SK-N-SH (cell line): ENCODE measurements at regions not wholly inside any gene's neighbourhood (a gene's known extent, or its start where the extent isn't known, plus 50 kb on each side); places are given as distances from the start of the nearest gene placed in this dataset.

ENCODE experiments used
- CTCF ChIA-PET: fragments of 300-600, 350-600 bp; formaldehyde crosslinking; extraction: SDS; loops from one replicate; lab custom pipeline; 2021; lab: Yijun Ruan, JAX
- POLR2A ChIA-PET: fragments of 350-600 bp; sonication (Branson Sonifier 250); formaldehyde crosslinking; extraction: SDS; loops from one replicate; lab custom pipeline; 2020; ENCODE audit warnings: antibody characterized with exemption, inconsistent platforms; lab: Yijun Ruan, JAX
- DNase-seq: peaks from one replicate; pipeline ENCODE4 v3.0.0; 2012
- H2AFZ ChIP-seq: fragments of 200-600 bp; sonication (generic); 2 replicates; pipeline ENCODE4 v1.8.1; 2016; ENCODE audit warnings: antibody characterized with exemption, mild to moderate bottlenecking, low read depth
- H3F3A ChIP-seq: fragments of 200-600 bp; sonication (generic); replicated peaks from 2 replicates; pipeline ENCODE3; 2016; ENCODE audit warnings: antibody characterized with exemption, mild to moderate bottlenecking; ENCODE audit not compliant: insufficient read depth
- H3K27ac ChIP-seq, 2 experiments: fragments of 200-500 bp in 1 of 2; fragments of 200-600 bp in 1 of 2; sonication (Bioruptor generic) in 1 of 2; sonication (generic), shearing (Covaris generic) in 1 of 2; 2 replicates each; pipeline versions ENCODE4 v1.5.1 to v1.6.1; 2014 to 2016; ENCODE audit warnings: low read depth in 2 of 2, inconsistent platforms in 1 of 2, low read length in 1 of 2, mild to moderate bottlenecking in 1 of 2, mixed read lengths in 1 of 2
- H3K27me3 ChIP-seq: fragments of 200-600 bp; sonication (generic), shearing (Covaris generic); 2 replicates; pipeline ENCODE4 v1.6.1; 2016; ENCODE audit warnings: mixed run types; ENCODE audit not compliant: insufficient read depth
- H3K36me3 ChIP-seq, 2 experiments: fragments of 200-500 bp in 1 of 2; fragments of 200-600 bp in 1 of 2; sonication (Bioruptor generic) in 1 of 2; sonication (generic) in 1 of 2; replicated peaks in 1 of 2; 2 replicates each; pipeline versions ENCODE3 to v1.5.1; 2014 to 2016; ENCODE audit warnings: low read length in 1 of 2, mild to moderate bottlenecking in 1 of 2; ENCODE audit not compliant: insufficient read depth in 2 of 2, control insufficient read depth in 1 of 2
- H3K4me1 ChIP-seq, 2 experiments: fragments of 200-500 bp in 1 of 2; fragments of 200-600 bp in 1 of 2; sonication (Bioruptor generic) in 1 of 2; sonication (generic), shearing (Covaris generic) in 1 of 2; 2 replicates each; pipeline versions ENCODE4 v1.5.1 to v1.6.1; 2014 to 2016; ENCODE audit warnings: low read depth in 1 of 2, low read length in 1 of 2, mixed run types in 1 of 2; ENCODE audit not compliant: insufficient read depth in 2 of 2, control insufficient read depth in 1 of 2
- H3K4me2 ChIP-seq: fragments of 200-600 bp; sonication (generic), shearing (Covaris generic); 2 replicates; pipeline ENCODE4 v1.6.1; 2017; ENCODE audit warnings: mixed run types
- H3K4me3 ChIP-seq, 2 experiments: fragments of 200-500 bp in 1 of 2; fragments of 200-600 bp in 1 of 2; sonication (Bioruptor generic) in 1 of 2; sonication (generic), shearing (Covaris generic) in 1 of 2; 2 replicates each; pipeline versions ENCODE4 v1.5.1 to v1.8.1; 2014 to 2016; ENCODE audit warnings: low read depth in 2 of 2, inconsistent platforms in 1 of 2, low read length in 1 of 2, mild to moderate bottlenecking in 1 of 2, mixed read lengths in 1 of 2, moderate library complexity in 1 of 2
- H3K79me2 ChIP-seq: fragments of 200-600 bp; sonication (generic); 2 replicates; pipeline ENCODE4 v1.8.1; 2017; ENCODE audit warnings: mild to moderate bottlenecking; ENCODE audit not compliant: insufficient read depth
- H3K9ac ChIP-seq: fragments of 200-600 bp; sonication (generic); 2 replicates; pipeline ENCODE4 v1.6.1; 2017; ENCODE audit warnings: mixed run types
- H3K9me2 ChIP-seq: fragments of 200-600 bp; sonication (generic); 2 replicates; pipeline ENCODE4 v1.6.1; 2017; ENCODE audit warnings: mixed run types
- H3K9me3 ChIP-seq: fragments of 200-600 bp; sonication (generic); 2 replicates; pipeline ENCODE4 v1.6.1; 2017; ENCODE audit warnings: mixed run types, mild to moderate bottlenecking, moderate library complexity
- H4K20me1 ChIP-seq: fragments of 200-600 bp; sonication (generic); 2 replicates; pipeline ENCODE4 v1.6.1; 2017; ENCODE audit warnings: mild to moderate bottlenecking, mixed run types; ENCODE audit not compliant: insufficient read depth
- CHD2 ChIP-seq: fragments of 150-350 bp; IDR thresholded peaks from 2 replicates; pipeline ENCODE4 v1.6.1; 2018; ENCODE audit warnings: low read length; ENCODE audit not compliant: partially characterized antibody
- ELF1 ChIP-seq: IDR thresholded peaks from 2 replicates; pipeline ENCODE4 v1.4.0; 2012
- EZH2phosphoT487 ChIP-seq: fragments of 200-600 bp; sonication (generic); IDR thresholded peaks from 2 replicates; pipeline ENCODE4 v1.6.1; 2017; ENCODE audit warnings: low read depth, mixed run types, mild to moderate bottlenecking, antibody characterized with exemption, moderate library complexity, borderline replicate concordance
- FOSL2 ChIP-seq: IDR thresholded peaks from 2 replicates; pipeline ENCODE4 v1.4.0; 2012; ENCODE audit warnings: low read depth, mild to moderate bottlenecking, moderate library complexity, borderline replicate concordance
- MXI1 ChIP-seq: IDR thresholded peaks from 2 replicates; pipeline ENCODE4 v1.6.1; 2012; ENCODE audit warnings: mild to moderate bottlenecking, low read depth, low read length, improper control_type of control experiment
- NFIC ChIP-seq: IDR thresholded peaks from 2 replicates; pipeline ENCODE4 v1.4.0; 2012; ENCODE audit warnings: borderline replicate concordance
- RAD21 ChIP-seq: IDR thresholded peaks from 2 replicates; pipeline ENCODE4 v1.6.1; 2012; ENCODE audit warnings: mild to moderate bottlenecking, low read length
- RFX5 ChIP-seq: IDR thresholded peaks from 2 replicates; pipeline ENCODE4 v1.6.1; 2012; ENCODE audit warnings: mild to moderate bottlenecking, improper control_type of control experiment, low read length
- TCF12 ChIP-seq: IDR thresholded peaks from 2 replicates; pipeline ENCODE4 v1.4.0; 2012
- YY1 ChIP-seq: IDR thresholded peaks from 2 replicates; pipeline ENCODE4 v1.4.0; 2012; ENCODE audit warnings: low read depth, mild to moderate bottlenecking
- WGBS: methylation state at CpG from one replicate; pipeline ENCODE4 v1.1.6; 2017; ENCODE audit warnings: low lambda C conversion rate; 5-methylcytosine and 5-hydroxymethylcytosine counted together
- TF ChIP-seq, protein P1 (sequence below): IDR thresholded peaks from 2 replicates; pipeline ENCODE4 v1.6.1; 2012; ENCODE audit warnings: mild to moderate bottlenecking, low read depth, low read length, moderate library complexity
- TF ChIP-seq, protein P2 (sequence below): fragments of 200-600 bp; sonication (generic); IDR thresholded peaks from 2 replicates; pipeline ENCODE4 v1.6.1; 2017; ENCODE audit warnings: antibody characterized with exemption, mild to moderate bottlenecking, moderate library complexity

DNA sequence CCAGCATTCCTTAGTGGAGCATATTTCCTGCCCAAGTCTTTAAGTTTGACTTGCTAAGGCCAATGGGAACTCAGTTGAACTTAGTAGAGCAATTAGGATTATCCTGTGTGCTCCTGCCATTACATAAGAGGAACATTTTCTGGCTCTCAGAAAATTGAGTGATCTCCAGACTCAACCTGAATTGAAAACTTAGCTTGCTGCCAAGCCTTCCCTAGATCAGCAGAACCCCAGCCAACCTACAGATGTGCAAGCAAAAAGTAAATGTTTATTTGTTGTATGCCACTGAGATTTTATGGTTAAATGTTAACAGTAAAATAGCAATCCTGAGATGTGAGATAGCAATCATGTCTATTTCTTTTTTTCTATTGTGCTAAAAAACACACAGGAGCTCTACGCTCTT, 350.9 kb downstream of the OLFM4 start:
- no peak overlapping the region for H3K27ac ChIP-seq
- no peak overlapping the region for H2AFZ ChIP-seq
- H3K9me3 ChIP-seq = no peaks in the 10 kb centered on the region; the same call in 1 of the 2 replicates
- no peaks in the 10 kb centered on the region for H3K79me2 ChIP-seq
- POLR2A ChIA-PET = no interaction called here
- CTCF ChIA-PET = interaction anchor here (1.0 to 1.6 kb wide), 2 partner anchors 9 kb away, joined by 4 read pairs; no protein-coding TSS in a partner anchor
- no peaks in the 10 kb centered on the region for H3K4me1 ChIP-seq
- no peak overlapping the region for H3K9ac ChIP-seq
- H3K9me2 ChIP-seq = no peaks in the 10 kb centered on the region
- no peaks in the 10 kb centered on the region for H3K36me3 ChIP-seq
- WGBS = 36% methylated on average over 1 of the region's 1 CpG
- no peak overlapping the region for H3K4me3 ChIP-seq
- H3F3A ChIP-seq = no peaks in the 10 kb centered on the region
- DNase-seq = no peak
- no peak overlapping the region for H3K4me2 ChIP-seq
- H3K27me3 ChIP-seq = no peaks in the 10 kb centered on the region
- no peaks in the 10 kb centered on the region for H4K20me1 ChIP-seq
- no peak for TF ChIP-seq FOSL2
- TF ChIP-seq EZH2phosphoT487 = no peak
- TF ChIP-seq RAD21 = no peak
- TF ChIP-seq TCF12 = no peak
- TF ChIP-seq, protein P1, sequence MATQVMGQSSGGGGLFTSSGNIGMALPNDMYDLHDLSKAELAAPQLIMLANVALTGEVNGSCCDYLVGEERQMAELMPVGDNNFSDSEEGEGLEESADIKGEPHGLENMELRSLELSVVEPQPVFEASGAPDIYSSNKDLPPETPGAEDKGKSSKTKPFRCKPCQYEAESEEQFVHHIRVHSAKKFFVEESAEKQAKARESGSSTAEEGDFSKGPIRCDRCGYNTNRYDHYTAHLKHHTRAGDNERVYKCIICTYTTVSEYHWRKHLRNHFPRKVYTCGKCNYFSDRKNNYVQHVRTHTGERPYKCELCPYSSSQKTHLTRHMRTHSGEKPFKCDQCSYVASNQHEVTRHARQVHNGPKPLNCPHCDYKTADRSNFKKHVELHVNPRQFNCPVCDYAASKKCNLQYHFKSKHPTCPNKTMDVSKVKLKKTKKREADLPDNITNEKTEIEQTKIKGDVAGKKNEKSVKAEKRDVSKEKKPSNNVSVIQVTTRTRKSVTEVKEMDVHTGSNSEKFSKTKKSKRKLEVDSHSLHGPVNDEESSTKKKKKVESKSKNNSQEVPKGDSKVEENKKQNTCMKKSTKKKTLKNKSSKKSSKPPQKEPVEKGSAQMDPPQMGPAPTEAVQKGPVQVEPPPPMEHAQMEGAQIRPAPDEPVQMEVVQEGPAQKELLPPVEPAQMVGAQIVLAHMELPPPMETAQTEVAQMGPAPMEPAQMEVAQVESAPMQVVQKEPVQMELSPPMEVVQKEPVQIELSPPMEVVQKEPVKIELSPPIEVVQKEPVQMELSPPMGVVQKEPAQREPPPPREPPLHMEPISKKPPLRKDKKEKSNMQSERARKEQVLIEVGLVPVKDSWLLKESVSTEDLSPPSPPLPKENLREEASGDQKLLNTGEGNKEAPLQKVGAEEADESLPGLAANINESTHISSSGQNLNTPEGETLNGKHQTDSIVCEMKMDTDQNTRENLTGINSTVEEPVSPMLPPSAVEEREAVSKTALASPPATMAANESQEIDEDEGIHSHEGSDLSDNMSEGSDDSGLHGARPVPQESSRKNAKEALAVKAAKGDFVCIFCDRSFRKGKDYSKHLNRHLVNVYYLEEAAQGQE = no peak
- TF ChIP-seq ELF1 = no peak

DNA sequence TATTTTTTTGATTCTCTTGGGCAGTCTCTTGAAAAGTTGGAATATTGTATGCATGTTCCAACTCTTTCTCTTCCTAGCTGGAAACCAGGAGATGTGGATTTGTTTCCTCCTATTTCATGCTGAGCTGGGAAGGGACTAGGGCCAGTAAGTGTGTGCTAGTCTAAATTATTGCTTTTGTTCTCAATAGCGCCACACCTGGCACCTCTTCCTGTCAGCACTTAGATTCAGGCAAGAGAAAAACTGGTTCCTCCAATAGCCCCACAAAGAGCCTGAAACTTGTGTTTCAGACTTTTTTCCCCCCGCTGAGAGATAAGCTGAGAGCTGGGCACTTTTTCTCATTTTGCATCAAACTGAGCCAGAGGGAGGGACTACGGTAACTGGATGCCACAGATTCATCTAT, 353.4 kb downstream of the OLFM4 start:
- no peak for DNase-seq
- CTCF ChIA-PET = interaction anchor here (1.3 kb wide), 2 partner anchors 16 to 400 kb away, joined by 3 read pairs; no protein-coding TSS in a partner anchor
- no peak overlapping the region for H2AFZ ChIP-seq
- H3K9ac ChIP-seq = no peak overlapping the region
- no peaks in the 10 kb centered on the region; the same call in 1 of the 2 replicates for H3K9me3 ChIP-seq
- WGBS = 34% methylated on average over 3 of the region's 3 CpGs
- no peaks in the 10 kb centered on the region for H3K9me2 ChIP-seq
- H3K79me2 ChIP-seq = no peaks in the 10 kb centered on the region
- no peaks in the 10 kb centered on the region for H3K27me3 ChIP-seq
- no peak overlapping the region for H3K27ac ChIP-seq
- H3K36me3 ChIP-seq = no peaks in the 10 kb centered on the region
- H3K4me3 ChIP-seq = no peak overlapping the region
- no peak overlapping the region for H3K4me2 ChIP-seq
- POLR2A ChIA-PET = no interaction called here
- H3K4me1 ChIP-seq = no peaks in the 10 kb centered on the region
- H4K20me1 ChIP-seq = no peaks in the 10 kb centered on the region
- TF ChIP-seq RFX5 = no peak
- TF ChIP-seq, protein P2, sequence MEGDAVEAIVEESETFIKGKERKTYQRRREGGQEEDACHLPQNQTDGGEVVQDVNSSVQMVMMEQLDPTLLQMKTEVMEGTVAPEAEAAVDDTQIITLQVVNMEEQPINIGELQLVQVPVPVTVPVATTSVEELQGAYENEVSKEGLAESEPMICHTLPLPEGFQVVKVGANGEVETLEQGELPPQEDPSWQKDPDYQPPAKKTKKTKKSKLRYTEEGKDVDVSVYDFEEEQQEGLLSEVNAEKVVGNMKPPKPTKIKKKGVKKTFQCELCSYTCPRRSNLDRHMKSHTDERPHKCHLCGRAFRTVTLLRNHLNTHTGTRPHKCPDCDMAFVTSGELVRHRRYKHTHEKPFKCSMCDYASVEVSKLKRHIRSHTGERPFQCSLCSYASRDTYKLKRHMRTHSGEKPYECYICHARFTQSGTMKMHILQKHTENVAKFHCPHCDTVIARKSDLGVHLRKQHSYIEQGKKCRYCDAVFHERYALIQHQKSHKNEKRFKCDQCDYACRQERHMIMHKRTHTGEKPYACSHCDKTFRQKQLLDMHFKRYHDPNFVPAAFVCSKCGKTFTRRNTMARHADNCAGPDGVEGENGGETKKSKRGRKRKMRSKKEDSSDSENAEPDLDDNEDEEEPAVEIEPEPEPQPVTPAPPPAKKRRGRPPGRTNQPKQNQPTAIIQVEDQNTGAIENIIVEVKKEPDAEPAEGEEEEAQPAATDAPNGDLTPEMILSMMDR = no peak
- TF ChIP-seq CHD2 = no peak
- no peak for TF ChIP-seq MXI1
- TF ChIP-seq RAD21 = no peak
- TF ChIP-seq YY1 = no peak
- TF ChIP-seq NFIC = no peak
- H3F3A ChIP-seq = no peaks in the 10 kb centered on the region
